ENCODE measurements at regions not wholly inside any gene's neighbourhood (a gene's known extent, or its start where the extent isn't known, plus 50 kb on each side); places are given as distances from the start of the nearest gene placed in this dataset.
"Not testable (repeated sequence)": the region's sequence is repeated elsewhere in the genome, so short reads cannot be mapped to it uniquely, and the experiment has no call there.

DNA sequence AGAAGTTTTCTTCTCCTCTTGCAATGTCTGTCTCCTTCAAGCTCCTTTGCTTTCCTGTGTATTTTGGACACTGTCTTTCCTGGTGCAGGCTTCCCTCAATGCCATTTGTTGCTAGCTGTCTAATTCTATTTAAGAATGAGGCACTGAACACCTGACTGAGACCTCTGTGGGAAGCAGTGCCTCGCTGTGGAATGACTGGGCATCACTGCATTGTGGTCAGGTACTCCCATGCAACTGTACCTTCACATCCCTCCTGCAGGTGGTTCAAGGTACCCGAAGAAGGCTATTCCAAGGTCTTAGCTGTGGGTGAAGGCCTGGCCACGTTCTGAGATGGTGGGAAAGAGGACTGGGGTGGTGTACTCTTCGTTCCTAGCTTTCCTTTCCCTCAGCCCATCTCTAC, 152.8 kb upstream of the CTAGE1 start:
- no peak for DNase-seq

DNA sequence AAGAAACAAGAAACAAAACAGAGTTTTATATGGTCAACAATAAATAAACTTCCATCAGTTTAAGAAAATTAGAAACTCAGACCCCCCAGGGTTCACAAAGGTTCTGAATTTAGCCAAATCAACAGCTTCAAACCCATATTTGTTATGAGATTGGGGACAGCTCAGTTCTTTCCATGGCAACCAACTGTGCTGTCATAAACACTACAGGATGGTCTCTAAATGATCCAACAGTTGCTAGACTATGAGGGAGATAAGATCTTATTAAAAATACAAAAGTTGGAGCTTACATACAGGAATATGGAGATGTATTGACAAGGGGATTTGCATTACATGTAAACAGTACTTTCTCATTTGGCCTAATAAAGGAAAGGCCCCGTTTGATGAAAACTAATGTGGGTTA, 154.6 kb upstream of the CTAGE1 start:
- DNase-seq, result no peak

DNA sequence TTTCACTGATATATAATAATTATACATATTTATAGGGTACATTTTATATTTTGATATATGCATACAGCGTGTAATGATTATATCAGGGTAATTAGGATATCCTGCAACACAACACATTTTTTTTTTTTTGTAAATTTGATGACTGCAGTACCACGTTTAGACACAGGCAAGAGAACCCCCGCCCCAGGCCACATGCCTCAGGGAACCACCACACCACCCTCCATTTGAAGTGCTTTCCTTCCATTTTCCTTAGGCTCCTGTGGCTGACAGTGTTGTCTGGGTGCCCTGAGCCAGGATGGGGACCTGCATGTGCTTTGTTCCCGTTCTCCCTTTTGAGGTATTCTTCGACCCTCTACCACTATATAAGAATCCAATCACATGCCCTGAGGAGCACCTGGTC, 161.6 kb upstream of the CTAGE1 start:
- no peak for DNase-seq

DNA sequence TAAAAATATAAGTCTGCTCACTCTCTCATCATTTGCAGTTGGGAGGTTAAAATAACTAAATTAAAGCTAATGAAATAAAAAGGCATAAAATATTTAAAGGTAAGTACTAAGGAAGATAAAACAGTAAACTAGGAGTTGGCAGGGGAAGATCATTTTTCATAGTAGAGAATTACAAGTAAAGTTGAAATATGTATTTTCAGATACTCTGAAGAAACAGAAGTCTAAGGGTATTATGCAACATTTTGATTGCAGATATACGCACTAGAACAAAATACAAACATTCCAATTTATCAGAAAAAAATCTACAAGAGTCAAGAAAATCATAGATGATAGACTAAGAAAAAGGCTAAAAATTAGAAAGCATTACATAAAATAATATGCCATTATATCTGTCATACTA, 167.6 kb upstream of the CTAGE1 start:
- DNase-seq, result no peak

DNA sequence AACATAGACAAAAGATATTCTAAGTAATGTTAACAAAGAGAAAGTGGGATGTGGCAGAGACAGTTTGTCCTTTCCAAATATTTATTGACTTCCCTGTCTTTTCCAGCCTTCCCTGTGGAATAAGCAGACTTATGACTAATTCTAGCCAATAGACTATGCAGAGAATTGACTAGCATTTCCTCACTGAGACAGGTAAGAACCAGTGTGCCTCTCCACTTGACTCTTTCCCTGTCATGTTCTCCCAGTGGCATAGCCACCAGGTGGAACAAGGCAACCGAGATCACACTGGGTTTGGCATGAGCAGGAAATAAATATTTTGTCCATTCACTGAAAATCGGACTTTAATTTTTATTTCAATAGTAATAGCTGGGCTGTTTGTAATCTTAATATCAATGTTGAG, 168.1 kb upstream of the CTAGE1 start:
- DNase-seq, result no peak

DNA sequence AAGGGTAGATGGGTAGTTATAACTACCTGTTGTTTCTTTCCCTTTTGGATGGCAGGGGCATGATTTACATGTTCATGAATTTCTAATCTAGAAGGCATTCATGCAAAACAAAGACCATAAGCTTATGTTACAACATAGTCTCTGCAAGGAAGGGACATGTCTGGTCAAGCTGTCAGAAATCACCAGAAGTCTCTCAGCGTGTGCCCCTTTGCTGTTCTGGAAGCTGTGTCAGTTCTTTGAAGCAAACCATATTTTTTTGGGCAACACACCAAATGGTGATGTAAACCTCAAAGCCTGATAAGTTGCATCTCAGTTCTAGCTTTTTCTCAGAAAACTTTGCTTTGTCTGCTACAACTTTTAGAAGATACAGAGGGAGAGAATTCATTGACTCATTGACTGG, 173.5 kb upstream of the CTAGE1 start:
- no peak for DNase-seq

DNA sequence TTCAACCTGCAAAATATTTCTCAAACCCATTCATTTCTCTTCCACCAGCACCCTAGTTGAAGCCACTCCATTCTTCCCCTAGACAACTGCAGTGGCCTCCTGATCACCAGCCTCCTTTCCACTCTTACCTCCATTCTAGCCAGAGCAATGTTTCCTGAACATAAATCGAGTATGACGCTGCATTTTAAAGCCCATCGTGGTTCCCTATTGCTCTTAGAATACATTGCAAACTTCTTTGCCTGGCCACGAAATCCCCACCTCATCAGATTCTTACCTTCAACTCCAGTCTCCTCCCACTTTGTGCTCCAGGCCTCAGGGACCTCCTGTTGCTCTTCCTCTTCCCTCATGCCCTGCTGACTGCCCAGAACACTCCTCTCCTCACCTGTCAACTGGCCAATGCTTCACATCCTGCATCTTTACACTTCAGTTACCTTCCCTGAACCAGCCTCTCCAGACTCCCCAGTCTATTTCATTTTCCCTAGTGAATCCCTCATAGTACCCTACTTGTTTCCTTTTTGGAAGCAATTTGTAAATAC, 176.5 kb upstream of the CTAGE1 start:
- no peak for DNase-seq

DNA sequence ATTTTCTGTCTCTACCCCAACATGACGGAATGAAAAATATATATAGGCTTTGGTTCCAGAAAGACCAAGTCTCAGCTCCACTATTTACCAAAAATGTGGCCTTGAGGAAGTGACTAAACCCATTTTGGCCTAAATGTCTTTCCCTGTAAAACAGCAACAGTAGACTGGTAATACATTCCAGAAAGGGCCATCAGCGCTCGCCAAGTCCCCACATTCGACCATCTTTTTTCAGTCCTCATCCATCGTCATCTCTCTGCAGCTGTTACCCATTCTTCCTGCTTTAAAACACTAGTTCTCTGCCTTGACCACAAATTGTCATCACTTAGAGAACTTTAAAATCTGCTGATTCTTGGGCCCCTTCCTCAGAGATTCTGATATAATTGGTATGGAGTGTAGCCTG, 183.8 kb upstream of the CTAGE1 start:
- DNase-seq, result no peak

DNA sequence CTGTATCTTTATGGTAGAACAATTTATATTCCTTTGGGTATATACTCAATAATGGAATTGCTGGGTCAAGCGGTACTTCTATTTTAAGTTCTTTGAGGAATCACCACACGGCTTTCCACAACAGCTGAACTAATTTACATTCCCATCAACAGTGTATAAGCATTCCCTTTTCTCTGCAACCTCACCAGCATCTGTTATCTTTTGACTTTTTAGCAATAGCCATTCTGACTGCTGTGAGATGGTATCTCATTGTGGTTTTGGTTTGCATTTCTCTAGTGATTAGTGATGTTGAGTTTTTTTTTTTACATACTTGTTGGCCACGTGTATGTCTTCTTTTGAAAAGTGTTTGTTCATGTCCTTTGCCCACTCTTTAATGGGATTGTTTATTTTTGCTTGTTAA, 184.7 kb upstream of the CTAGE1 start:
- not testable (repeated sequence) for DNase-seq

DNA sequence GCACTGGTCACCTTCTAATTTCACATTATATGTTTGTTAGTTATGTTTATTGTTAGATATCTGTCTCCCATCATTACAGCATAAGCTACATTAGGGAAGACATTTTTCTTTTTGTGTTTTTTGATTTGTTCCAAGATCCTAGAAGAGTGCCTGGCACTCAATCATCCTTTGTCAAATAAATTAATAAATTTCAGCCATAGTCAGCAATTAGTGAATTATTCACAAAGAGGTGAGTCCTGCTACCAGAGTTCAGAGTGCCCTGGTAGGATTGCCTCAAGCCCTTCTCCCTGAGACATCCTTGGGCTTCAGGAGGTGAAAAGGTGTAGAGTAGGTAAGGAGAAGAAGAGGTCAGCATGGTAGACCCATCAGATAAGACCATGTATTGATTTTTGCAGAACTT, 186.2 kb upstream of the CTAGE1 start:
- no peak for DNase-seq

DNA sequence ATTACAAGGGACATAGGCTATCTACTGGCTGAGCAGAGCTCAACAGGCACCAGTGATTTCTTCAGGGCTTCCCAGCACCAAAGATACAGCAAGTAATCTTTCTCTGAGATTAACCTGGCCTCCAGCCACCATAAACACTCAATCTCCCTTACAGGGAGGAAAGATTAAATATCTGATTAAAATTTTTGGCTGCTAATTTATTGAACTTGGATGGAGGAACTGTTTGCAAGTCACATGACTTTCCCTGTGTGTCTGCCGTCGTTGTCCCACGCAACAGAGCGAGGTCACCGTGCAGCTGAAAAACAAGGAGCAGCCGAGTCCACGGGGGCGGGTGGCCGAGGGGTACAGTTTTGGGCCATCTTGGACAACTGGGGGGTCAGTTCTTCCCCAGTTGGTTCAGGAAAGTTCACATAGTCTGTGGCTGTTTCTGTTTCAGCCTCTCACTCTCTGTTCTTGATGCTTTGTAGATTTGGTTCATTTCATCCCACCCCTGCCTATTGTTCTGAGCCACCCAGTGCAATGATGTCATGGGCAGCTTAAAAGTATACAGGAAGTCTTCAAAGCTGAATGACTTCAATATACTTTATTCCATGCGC, 186.8 kb upstream of the CTAGE1 start:
- no peak for DNase-seq

DNA sequence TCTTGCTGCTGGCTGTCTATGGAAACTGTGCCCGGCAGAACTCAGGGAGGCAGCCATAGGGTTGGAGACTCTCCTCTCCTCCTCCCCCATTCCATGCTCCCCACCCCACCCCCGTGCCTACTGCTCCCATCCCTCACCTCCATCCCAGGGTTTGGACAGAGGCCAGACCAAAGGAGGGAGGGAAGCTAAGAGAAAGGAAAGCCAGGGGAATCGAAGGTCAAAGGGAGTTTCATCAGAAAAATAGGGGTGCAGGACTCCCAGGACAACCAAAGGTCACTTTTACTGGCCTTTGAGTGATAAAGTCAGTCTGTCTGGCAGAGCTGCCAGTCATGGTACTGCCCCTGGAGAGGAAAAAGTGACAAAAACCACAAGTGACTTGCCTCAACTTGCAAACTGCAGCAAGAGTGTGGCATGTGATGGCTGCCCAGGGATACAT, 187.3 kb upstream of the CTAGE1 start:
- DNase-seq, result no peak

DNA sequence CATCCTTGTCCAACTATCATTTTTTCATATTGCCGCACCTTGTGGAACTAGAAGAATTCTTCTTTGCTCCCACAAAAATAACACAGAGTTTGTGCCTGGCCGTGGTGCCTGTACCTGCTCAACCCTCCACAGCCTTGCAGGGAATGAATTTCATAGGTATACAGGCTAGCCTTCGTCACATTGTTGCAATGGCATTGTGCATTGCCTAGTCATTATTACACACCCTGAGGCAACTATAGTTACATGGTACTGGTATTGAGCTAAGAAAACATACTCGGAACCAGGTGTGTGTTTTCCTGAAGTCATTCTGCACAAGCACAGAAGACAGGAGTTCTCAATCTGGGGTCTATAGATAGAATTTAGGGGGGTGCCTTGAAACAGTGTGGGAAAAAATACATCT, 188.0 kb upstream of the CTAGE1 start:
- no peak for DNase-seq

DNA sequence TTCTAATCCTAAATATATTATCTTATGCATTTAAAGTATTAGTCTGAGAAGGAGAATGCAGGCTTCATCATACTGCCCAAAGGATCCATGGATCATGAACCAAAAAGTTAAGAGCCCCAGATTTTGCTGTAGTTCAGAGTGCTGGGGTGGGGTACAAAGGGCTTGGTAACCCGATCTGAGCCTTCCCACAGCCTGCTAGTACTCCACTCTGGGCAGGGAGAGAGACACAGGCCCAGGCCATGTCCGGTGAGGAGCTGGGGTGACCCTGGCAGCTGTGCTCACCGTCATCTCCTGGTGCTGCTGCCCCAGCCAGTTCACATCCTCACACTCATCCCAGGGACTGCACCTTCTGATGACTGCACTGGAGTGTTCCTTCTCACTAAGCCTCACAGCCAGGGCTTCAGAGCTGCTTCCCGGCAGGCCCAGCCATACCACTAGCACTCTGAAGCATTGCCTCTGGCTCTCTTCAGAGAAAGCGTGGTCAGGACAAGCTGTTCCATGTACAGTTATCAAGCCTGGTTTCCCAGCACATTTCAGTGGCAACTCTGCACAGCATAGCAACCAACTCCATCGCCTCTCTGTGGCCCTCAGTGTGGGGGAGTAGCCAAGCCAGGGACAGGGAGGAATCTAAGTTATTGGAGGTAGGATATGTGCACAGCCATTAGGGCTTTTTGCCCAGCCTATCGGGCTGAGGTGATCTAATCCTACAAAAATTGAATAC, 189.0 kb upstream of the CTAGE1 start:
- DNase-seq, result no peak

DNA sequence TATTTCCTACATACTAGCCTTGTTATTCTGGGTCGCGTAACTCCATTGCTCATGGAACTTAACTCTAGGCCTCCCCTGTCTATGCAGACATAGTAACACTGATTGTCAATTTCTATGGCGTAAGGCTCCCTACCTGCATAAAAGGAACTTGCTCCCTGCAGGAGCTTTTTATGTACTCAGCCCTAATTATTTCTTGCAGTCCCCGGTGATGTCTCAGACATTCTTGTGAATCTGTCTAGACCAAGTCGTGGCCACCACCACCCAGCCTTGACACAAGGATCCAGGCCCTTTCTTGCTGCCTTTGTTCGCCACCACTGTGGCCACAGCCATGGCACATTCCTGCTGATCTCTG, 189.5 kb upstream of the CTAGE1 start:
- DNase-seq, result no peak

DNA sequence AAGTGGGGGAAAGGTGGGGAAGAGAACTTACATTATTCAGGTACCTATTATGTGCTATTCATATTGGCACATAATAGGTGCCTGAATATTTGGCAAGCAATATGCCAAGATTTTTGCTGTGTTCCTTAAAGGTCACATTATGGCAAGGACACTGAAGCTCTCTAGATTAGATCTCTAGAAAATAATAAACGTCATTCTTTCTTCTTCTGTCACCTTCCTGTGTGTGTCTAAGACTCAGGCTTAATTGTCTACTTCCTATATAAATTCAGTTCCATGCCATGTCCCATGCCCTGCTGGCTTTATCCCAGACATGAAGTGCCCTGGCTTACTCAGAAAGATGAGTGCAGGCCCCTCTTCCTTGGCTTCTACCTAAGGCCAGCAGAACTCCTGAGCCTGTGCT, 191.1 kb upstream of the CTAGE1 start:
- DNase-seq, result no peak

DNA sequence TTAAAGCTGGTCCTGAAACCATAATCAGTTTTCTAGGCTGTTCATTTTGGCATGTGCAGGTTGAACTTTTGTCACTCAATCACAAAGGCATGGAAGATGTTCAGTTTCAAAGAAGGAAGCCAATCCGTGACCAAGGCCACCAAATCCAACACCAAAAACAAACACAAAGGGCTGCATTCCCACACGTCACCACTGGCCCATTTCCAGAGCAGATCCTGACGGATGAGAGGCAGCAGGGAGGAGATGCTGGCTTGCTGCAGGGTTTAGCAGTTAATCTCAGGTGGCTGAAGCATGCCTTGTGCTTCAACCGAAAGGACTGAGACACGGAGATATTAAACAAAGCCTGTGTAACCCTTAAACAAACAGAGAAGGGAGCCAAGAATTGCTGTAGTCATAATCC, 191.9 kb upstream of the CTAGE1 start:
- DNase-seq, result no peak

DNA sequence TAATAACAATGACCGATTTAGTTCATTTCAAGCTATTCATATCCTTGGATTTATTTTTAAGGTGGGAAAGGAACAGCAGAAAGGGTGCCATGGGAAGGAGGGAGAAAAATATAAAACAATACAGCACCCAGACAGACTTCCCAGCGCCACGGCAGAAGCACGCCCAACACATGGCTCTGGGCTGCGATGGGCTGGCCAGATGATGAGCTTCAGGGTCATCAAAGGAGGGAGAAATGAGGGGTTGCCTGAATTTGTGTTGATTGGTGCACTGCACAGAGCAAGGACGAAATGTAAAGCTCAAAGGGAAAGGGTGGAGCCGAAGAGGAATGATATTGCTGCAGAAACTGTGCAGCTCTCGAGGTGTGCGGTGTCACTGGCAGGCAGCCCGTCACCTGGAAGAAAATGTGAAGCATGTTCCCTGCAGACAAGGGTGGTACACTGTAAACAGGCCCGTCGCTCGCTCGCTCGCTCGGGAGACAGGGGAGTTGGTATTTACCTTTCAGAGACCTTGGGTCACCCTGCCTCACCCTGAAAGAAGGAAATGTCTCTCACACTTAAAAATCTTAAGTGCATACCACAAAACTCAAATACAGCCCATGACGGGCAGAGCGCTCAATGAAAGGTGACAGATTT, 195.5 kb upstream of the CTAGE1 start:
- no peak for DNase-seq

DNA sequence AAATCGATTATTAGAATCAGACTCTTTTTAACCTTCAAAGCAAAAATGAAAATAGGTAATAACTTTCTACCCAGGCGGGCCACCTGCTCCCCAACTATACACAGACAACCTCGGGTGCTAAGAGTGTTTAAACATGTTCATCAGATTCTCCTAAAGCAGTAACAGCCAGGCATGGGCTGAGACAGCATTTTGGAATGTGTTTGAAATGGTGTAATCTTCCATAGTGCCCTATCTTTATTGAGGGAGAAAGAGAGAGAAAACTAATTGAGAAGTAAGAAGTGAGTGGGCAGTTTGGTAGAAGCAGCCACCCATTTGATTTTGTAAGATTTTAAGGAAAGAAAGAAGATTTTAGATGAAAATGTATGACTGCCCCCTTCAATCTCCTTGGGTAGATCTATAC, 196.1 kb upstream of the CTAGE1 start:
- no peak for DNase-seq

DNA sequence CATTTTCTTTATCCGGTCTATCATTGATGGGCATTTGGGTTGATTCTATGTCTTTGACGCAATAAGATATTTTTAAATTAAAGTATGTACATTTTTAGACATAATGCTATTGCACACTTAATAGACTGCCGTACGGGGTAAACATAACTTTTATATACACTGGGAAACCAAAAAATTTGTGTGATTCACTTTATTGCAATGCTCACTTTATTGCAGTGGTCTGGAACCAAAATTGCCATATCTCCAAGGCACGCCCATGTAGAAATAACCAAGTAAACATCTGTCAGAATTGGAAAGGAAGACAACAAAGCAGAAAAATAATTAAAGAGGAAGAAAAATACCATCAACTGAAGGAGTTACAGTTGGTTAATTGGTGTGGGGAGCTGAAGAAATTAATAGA, 205.8 kb upstream of the CTAGE1 start:
- DNase-seq, result no peak

DNA sequence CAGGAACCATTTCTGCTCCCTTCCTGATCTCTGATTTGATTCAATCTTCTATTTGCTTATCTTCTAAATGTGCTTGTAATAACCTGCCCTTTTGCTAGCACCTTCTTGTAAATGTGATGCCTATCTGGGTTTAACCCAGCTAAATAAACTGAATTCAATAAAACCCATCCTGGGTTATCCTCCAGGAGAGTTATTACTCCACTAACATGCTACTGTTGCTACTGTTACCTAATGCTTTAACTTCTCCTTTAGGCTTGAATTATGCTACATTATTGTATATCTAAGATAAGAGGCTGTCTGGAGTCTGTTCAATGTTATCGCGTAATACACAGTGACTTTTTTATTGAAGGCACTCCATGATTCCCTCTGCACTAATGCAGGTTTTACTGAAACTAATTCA, 206.5 kb upstream of the CTAGE1 start:
- DNase-seq, result no peak

DNA sequence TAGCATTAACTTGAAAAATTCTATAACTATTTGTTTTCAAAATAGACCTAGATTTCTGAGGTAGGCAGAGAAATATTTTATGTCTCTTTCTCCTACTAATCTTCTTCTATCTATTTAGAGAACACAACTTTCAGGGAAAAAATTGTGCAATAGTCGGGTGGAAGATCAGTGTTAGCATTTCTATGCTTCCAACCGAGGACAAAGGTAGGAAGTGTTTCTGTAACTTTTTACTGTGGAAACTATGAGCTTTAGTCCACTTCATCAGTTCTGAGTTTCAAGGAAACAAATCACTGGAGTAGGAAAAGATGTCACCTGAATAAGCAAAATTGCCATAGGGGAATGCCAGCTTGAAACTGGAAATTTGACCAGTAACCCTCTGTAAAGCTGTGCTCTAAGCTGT, 207.7 kb upstream of the CTAGE1 start:
- DNase-seq, result no peak

DNA sequence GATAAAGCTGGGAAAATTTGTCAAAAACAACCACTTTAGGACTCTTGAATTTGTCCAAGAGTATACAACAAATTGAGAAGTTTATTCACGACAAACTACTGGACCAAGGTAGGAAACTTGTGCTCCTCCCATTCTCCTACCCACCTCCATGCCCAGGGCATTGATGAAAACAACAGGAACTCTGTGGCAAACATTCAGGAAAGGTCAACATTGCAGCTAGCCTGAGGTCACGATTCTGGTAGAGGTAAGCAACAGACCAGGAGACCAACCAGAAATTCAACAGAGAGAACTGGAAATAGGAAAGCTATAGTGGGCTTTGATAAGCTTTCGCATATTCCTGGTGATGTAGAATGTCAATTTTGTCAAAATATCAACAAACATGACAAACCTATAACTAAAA, 209.1 kb upstream of the CTAGE1 start:
- DNase-seq, result no peak

DNA sequence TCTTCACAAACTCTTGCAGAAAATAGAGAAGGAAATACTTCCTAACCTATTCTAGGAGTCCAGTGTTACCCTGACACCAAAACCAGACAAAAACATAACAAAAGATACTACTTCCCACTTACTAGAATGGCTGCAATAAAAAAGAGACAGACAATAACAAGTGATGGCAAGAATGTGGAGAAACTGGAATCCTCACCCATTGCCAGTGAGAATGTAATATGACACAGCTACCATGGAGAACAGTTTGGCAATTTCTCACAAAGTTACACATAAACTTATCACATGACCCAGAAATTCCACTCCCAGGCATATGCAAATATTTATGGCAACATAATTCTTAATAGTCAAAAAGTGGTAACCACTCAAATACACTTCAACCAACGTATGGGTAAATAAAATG, 209.8 kb upstream of the CTAGE1 start:
- DNase-seq, result no peak

All from hematopoietic multipotent progenitor cell treated with erythropoietin and hydrocortisone succinate and interleukin-3 and kit ligand, for 6 days (in vitro differentiated cells).